SK-N-SH (cell line): ENCODE measurements at regions not wholly inside any gene's neighbourhood (a gene's known extent, or its start where the extent isn't known, plus 50 kb on each side); places are given as distances from the start of the nearest gene placed in this dataset.

Source experiments
- CTCF ChIA-PET: fragments of 300-600, 350-600 bp; formaldehyde crosslinking; extraction: SDS; loops from one replicate; lab custom pipeline; 2021; lab: Yijun Ruan, JAX
- POLR2A ChIA-PET: fragments of 350-600 bp; sonication (Branson Sonifier 250); formaldehyde crosslinking; extraction: SDS; loops from one replicate; lab custom pipeline; 2020; ENCODE audit warnings: antibody characterized with exemption, inconsistent platforms; lab: Yijun Ruan, JAX
- DNase-seq: peaks from one replicate; pipeline ENCODE4 v3.0.0; 2012
- H2AFZ ChIP-seq: fragments of 200-600 bp; sonication (generic); 2 replicates; pipeline ENCODE4 v1.8.1; 2016; ENCODE audit warnings: antibody characterized with exemption, mild to moderate bottlenecking, low read depth
- H3F3A ChIP-seq: fragments of 200-600 bp; sonication (generic); replicated peaks from 2 replicates; pipeline ENCODE3; 2016; ENCODE audit warnings: antibody characterized with exemption, mild to moderate bottlenecking; ENCODE audit not compliant: insufficient read depth
- H3K27ac ChIP-seq, 2 experiments: fragments of 200-500 bp in 1 of 2; fragments of 200-600 bp in 1 of 2; sonication (Bioruptor generic) in 1 of 2; sonication (generic), shearing (Covaris generic) in 1 of 2; 2 replicates each; pipeline versions ENCODE4 v1.5.1 to v1.6.1; 2014 to 2016; ENCODE audit warnings: low read depth in 2 of 2, inconsistent platforms in 1 of 2, low read length in 1 of 2, mild to moderate bottlenecking in 1 of 2, mixed read lengths in 1 of 2
- H3K27me3 ChIP-seq: fragments of 200-600 bp; sonication (generic), shearing (Covaris generic); 2 replicates; pipeline ENCODE4 v1.6.1; 2016; ENCODE audit warnings: mixed run types; ENCODE audit not compliant: insufficient read depth
- H3K36me3 ChIP-seq, 2 experiments: fragments of 200-500 bp in 1 of 2; fragments of 200-600 bp in 1 of 2; sonication (Bioruptor generic) in 1 of 2; sonication (generic) in 1 of 2; replicated peaks in 1 of 2; 2 replicates each; pipeline versions ENCODE3 to v1.5.1; 2014 to 2016; ENCODE audit warnings: low read length in 1 of 2, mild to moderate bottlenecking in 1 of 2; ENCODE audit not compliant: insufficient read depth in 2 of 2, control insufficient read depth in 1 of 2
- H3K4me1 ChIP-seq, 2 experiments: fragments of 200-500 bp in 1 of 2; fragments of 200-600 bp in 1 of 2; sonication (Bioruptor generic) in 1 of 2; sonication (generic), shearing (Covaris generic) in 1 of 2; 2 replicates each; pipeline versions ENCODE4 v1.5.1 to v1.6.1; 2014 to 2016; ENCODE audit warnings: low read depth in 1 of 2, low read length in 1 of 2, mixed run types in 1 of 2; ENCODE audit not compliant: insufficient read depth in 2 of 2, control insufficient read depth in 1 of 2
- H3K4me2 ChIP-seq: fragments of 200-600 bp; sonication (generic), shearing (Covaris generic); 2 replicates; pipeline ENCODE4 v1.6.1; 2017; ENCODE audit warnings: mixed run types
- H3K4me3 ChIP-seq, 2 experiments: fragments of 200-500 bp in 1 of 2; fragments of 200-600 bp in 1 of 2; sonication (Bioruptor generic) in 1 of 2; sonication (generic), shearing (Covaris generic) in 1 of 2; 2 replicates each; pipeline versions ENCODE4 v1.5.1 to v1.8.1; 2014 to 2016; ENCODE audit warnings: low read depth in 2 of 2, inconsistent platforms in 1 of 2, low read length in 1 of 2, mild to moderate bottlenecking in 1 of 2, mixed read lengths in 1 of 2, moderate library complexity in 1 of 2
- H3K79me2 ChIP-seq: fragments of 200-600 bp; sonication (generic); 2 replicates; pipeline ENCODE4 v1.8.1; 2017; ENCODE audit warnings: mild to moderate bottlenecking; ENCODE audit not compliant: insufficient read depth
- H3K9ac ChIP-seq: fragments of 200-600 bp; sonication (generic); 2 replicates; pipeline ENCODE4 v1.6.1; 2017; ENCODE audit warnings: mixed run types
- H3K9me2 ChIP-seq: fragments of 200-600 bp; sonication (generic); 2 replicates; pipeline ENCODE4 v1.6.1; 2017; ENCODE audit warnings: mixed run types
- H3K9me3 ChIP-seq: fragments of 200-600 bp; sonication (generic); 2 replicates; pipeline ENCODE4 v1.6.1; 2017; ENCODE audit warnings: mixed run types, mild to moderate bottlenecking, moderate library complexity
- H4K20me1 ChIP-seq: fragments of 200-600 bp; sonication (generic); 2 replicates; pipeline ENCODE4 v1.6.1; 2017; ENCODE audit warnings: mild to moderate bottlenecking, mixed run types; ENCODE audit not compliant: insufficient read depth
- EP300 ChIP-seq, 2 experiments: IDR thresholded peaks; 2 replicates each; pipeline versions ENCODE4 v1.4.0 to v1.6.1; 2012; ENCODE audit warnings: borderline replicate concordance in 1 of 2, low read depth in 1 of 2, low read length in 1 of 2
- JUND ChIP-seq: IDR thresholded peaks from 2 replicates; pipeline ENCODE4 v1.4.0; 2012
- MXI1 ChIP-seq: IDR thresholded peaks from 2 replicates; pipeline ENCODE4 v1.6.1; 2012; ENCODE audit warnings: mild to moderate bottlenecking, low read depth, low read length, improper control_type of control experiment
- NFIC ChIP-seq: IDR thresholded peaks from 2 replicates; pipeline ENCODE4 v1.4.0; 2012; ENCODE audit warnings: borderline replicate concordance
- RAD21 ChIP-seq: IDR thresholded peaks from 2 replicates; pipeline ENCODE4 v1.6.1; 2012; ENCODE audit warnings: mild to moderate bottlenecking, low read length
- RFX5 ChIP-seq: IDR thresholded peaks from 2 replicates; pipeline ENCODE4 v1.6.1; 2012; ENCODE audit warnings: mild to moderate bottlenecking, improper control_type of control experiment, low read length
- SIN3A ChIP-seq: IDR thresholded peaks from 2 replicates; pipeline ENCODE4 v1.6.1; 2012; ENCODE audit warnings: low read depth, mild to moderate bottlenecking, low read length, moderate library complexity, borderline replicate concordance
- SMC3 ChIP-seq: IDR thresholded peaks from 2 replicates; pipeline ENCODE4 v1.6.1; 2012; ENCODE audit warnings: low read depth, low read length, improper control_type of control experiment
- TEAD4 ChIP-seq: IDR thresholded peaks from 2 replicates; pipeline ENCODE4 v1.4.0; 2012; ENCODE audit warnings: mild to moderate bottlenecking, borderline replicate concordance; ENCODE audit not compliant: insufficient read depth
- USF2 ChIP-seq: fragments of 150-350 bp; IDR thresholded peaks from 2 replicates; pipeline ENCODE4 v1.6.1; 2017; ENCODE audit warnings: antibody characterized with exemption, low read length, low read depth, borderline replicate concordance
- YY1 ChIP-seq: IDR thresholded peaks from 2 replicates; pipeline ENCODE4 v1.4.0; 2012; ENCODE audit warnings: low read depth, mild to moderate bottlenecking
- WGBS: methylation state at CpG from one replicate; pipeline ENCODE4 v1.1.6; 2017; ENCODE audit warnings: low lambda C conversion rate; 5-methylcytosine and 5-hydroxymethylcytosine counted together
- TF ChIP-seq, protein P1 (sequence below): IDR thresholded peaks from 2 replicates; pipeline ENCODE4; 2012
- TF ChIP-seq, protein P2 (sequence below): fragments of 150-350 bp; IDR thresholded peaks from 2 replicates; pipeline ENCODE4 v1.6.1; 2016; ENCODE audit warnings: mild to moderate bottlenecking, low read depth, low read length

DNA sequence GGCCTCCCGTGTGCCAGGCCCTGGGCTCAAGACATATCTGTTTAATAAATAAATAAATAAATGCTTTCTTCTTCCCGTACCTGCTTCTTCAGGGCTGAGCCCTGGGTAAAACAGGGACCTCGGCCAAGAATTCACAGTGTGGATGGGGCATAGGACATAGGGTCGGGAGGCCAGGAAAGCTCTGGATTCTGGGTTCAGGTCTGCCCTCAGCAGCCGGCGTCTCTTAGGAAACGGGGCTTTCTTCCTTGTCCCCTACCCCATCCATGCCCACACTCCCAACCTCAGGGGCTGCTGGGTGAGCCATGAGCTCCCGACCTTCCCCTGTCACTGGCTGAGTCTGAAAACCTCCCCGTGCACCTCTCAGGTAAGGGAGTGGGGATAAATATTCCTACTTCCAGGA is 55.7 kb upstream of the ALX4 start:
- Histone ChIP-seq H3K9me3 (no peaks in the 10 kb centered on the region), H3K9me2 (no peaks in the 10 kb centered on the region), H3K4me1 (peaks cover 0 to 2% of the 10 kb centered on the region in 2 experiments; a peak in 1 of 4 replicates), H3F3A (no peaks in the 10 kb centered on the region), H3K4me3 (no peak overlapping the region), H3K4me2 (no peak overlapping the region), H3K9ac (no peak overlapping the region), H3K79me2 (no peaks in the 10 kb centered on the region), H2AFZ (no peak overlapping the region), H3K36me3 (no peaks in the 10 kb centered on the region), H3K27me3 (peaks cover 7% of the 10 kb centered on the region), H3K27ac (no peak overlapping the region), H4K20me1 (no peaks in the 10 kb centered on the region)
- ChIA-PET POLR2A (no interaction called here), CTCF (interaction anchor here (1.2 kb wide), 1 partner anchor 10 kb away, joined by 3 read pairs; no protein-coding TSS in a partner anchor)
- DNase-seq = no peak
- TF ChIP-seq TEAD4 = no peak
- no peak for TF ChIP-seq SMC3
- TF ChIP-seq, protein P1, sequence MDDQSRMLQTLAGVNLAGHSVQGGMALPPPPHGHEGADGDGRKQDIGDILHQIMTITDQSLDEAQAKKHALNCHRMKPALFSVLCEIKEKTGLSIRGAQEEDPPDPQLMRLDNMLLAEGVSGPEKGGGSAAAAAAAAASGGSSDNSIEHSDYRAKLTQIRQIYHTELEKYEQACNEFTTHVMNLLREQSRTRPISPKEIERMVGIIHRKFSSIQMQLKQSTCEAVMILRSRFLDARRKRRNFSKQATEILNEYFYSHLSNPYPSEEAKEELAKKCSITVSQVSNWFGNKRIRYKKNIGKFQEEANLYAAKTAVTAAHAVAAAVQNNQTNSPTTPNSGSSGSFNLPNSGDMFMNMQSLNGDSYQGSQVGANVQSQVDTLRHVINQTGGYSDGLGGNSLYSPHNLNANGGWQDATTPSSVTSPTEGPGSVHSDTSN = no peak
- TF ChIP-seq JUND = no peak
- no peak for TF ChIP-seq EP300 (IDR thresholded peaks at IDR 0.05; ENCODE audit: borderline replicate concordance in 1 of 2, low read depth in 1 of 2, low read length in 1 of 2)
- no peak for TF ChIP-seq USF2
- no peak for TF ChIP-seq RAD21
- no peak for TF ChIP-seq YY1
- WGBS = 56% methylated on average over 8 of the region's 9 CpGs

DNA sequence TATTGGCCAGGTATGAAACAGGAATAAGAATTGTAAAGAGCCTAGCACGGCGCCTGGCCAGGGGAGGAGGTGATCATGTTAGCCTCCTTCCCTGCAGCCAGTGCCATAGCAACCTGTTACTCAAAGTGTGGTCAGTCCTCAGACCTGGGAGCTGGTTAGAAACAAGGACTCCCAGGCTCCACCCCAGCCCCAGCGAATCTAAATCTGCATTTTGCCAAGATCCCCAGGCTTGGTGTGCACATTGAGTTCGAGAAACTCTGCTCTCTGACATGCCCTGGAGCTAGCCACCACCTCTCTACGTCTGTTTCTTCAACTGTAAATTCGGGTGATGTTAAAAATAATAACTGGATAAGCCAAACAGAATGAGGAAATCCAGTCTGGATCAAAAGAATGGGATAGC is 56.1 kb upstream of the ALX4 start:
- Histone ChIP-seq H2AFZ (no peak overlapping the region), H3K79me2 (no peaks in the 10 kb centered on the region), H3K4me3 (no peak overlapping the region), H3K9me3 (no peaks in the 10 kb centered on the region), H4K20me1 (no peaks in the 10 kb centered on the region), H3K27me3 (peaks cover 7% of the 10 kb centered on the region), H3K27ac (no peak overlapping the region), H3F3A (no peaks in the 10 kb centered on the region), H3K36me3 (no peaks in the 10 kb centered on the region), H3K4me2 (no peak overlapping the region), H3K9ac (no peak overlapping the region), H3K9me2 (no peaks in the 10 kb centered on the region), H3K4me1 (peaks cover 0 to 2% of the 10 kb centered on the region in 2 experiments; a peak in 1 of 4 replicates)
- 29% methylated on average over 6 of the region's 6 CpGs for WGBS
- TF ChIP-seq SIN3A (no peak), RFX5 (no peak), NFIC (no peak), MXI1 (no peak), TEAD4 (no peak)
- TF ChIP-seq, protein P2, sequence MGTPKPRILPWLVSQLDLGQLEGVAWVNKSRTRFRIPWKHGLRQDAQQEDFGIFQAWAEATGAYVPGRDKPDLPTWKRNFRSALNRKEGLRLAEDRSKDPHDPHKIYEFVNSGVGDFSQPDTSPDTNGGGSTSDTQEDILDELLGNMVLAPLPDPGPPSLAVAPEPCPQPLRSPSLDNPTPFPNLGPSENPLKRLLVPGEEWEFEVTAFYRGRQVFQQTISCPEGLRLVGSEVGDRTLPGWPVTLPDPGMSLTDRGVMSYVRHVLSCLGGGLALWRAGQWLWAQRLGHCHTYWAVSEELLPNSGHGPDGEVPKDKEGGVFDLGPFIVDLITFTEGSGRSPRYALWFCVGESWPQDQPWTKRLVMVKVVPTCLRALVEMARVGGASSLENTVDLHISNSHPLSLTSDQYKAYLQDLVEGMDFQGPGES = no peak
- POLR2A ChIA-PET = no interaction called here
- no peak for DNase-seq
- CTCF ChIA-PET = interaction anchor here (1.2 kb wide), 1 partner anchor 10 kb away, joined by 3 read pairs; no protein-coding TSS in a partner anchor
